ENCODE measurements at regions not wholly inside any gene's neighbourhood (a gene's known extent, or its start where the extent isn't known, plus 50 kb on each side); places are given as distances from the start of the nearest gene placed in this dataset.
"Not testable (repeated sequence)": the region's sequence is repeated elsewhere in the genome, so short reads cannot be mapped to it uniquely, and the experiment has no call there.

- DNase-seq (no peak), ATAC-seq (ENCODE audit: low FRiP score) (no peak)
- H3K27ac ChIP-seq (ENCODE audit: low read depth in 1 of 2, low read length in 2 of 2), result no peak overlapping the region
- H3K27me3 ChIP-seq (ENCODE audit: control insufficient read depth in 1 of 2, insufficient read depth in 2 of 2, low read length in 1 of 2), result no peaks in the 10 kb centered on the region
- no peaks in the 10 kb centered on the region for H3K36me3 ChIP-seq (ENCODE audit: control insufficient read depth in 1 of 2, insufficient read depth in 2 of 2, low read length in 1 of 2)
- no peaks in the 10 kb centered on the region for H3K9me3 ChIP-seq (ENCODE audit: control insufficient read depth, low read length)
- WGBS, 2 donors, result 88 to 91% methylated on average over 4 of the region's 4 CpGs
- intact Hi-C loops (cut with DNase I), result loop anchor here in 1 of 2 donors (5.0 kb wide), 1 partner anchor 39 kb away; no protein-coding TSS in a partner anchor
- H3K4me1 ChIP-seq (ENCODE audit: control insufficient read depth in 1 of 2, insufficient read depth in 2 of 2, low read length in 2 of 2), result no peaks in the 10 kb centered on the region
- no peak overlapping the region for H3K4me3 ChIP-seq (ENCODE audit: low read length in 2 of 2)
These were observed 254.1 kb upstream of the ACTBL2 start for GRCh38 chr5:57736716-57737115.

GRCh38 chr5:57735279-57736153, 252.9 kb upstream of the ACTBL2 start:
- not testable (repeated sequence) for H3K4me3 ChIP-seq (ENCODE audit: low read length in 2 of 2); H3K27ac ChIP-seq (ENCODE audit: low read depth in 1 of 2, low read length in 2 of 2); H3K27me3 ChIP-seq (ENCODE audit: control insufficient read depth in 1 of 2, insufficient read depth in 2 of 2, low read length in 1 of 2); H3K36me3 ChIP-seq (ENCODE audit: control insufficient read depth in 1 of 2, insufficient read depth in 2 of 2, low read length in 1 of 2); H3K9me3 ChIP-seq (ENCODE audit: control insufficient read depth, low read length); H3K4me1 ChIP-seq (ENCODE audit: control insufficient read depth in 1 of 2, insufficient read depth in 2 of 2, low read length in 2 of 2); DNase-seq
- WGBS, 2 donors, result 57 to 59% methylated on average over 7 of the region's 7 CpGs
- peak; percentile 41 for ATAC-seq (ENCODE audit: low FRiP score)
- intact Hi-C loops (cut with DNase I), result loop anchor here in 1 of 2 donors (5.0 kb wide), 1 partner anchor 38 kb away; no protein-coding TSS in a partner anchor

GRCh38 chr5:57734296-57734695, 251.7 kb upstream of the ACTBL2 start:
- Histone ChIP-seq H3K4me1 (ENCODE audit: control insufficient read depth in 1 of 2, insufficient read depth in 2 of 2, low read length in 2 of 2) (no peaks in the 10 kb centered on the region), H3K9me3 (ENCODE audit: control insufficient read depth, low read length) (no peaks in the 10 kb centered on the region), H3K27me3 (ENCODE audit: control insufficient read depth in 1 of 2, insufficient read depth in 2 of 2, low read length in 1 of 2) (no peaks in the 10 kb centered on the region), H3K4me3 (ENCODE audit: low read length in 2 of 2) (no peak overlapping the region), H3K36me3 (ENCODE audit: control insufficient read depth in 1 of 2, insufficient read depth in 2 of 2, low read length in 1 of 2) (no peaks in the 10 kb centered on the region), H3K27ac (ENCODE audit: low read depth in 1 of 2, low read length in 2 of 2) (no peak overlapping the region)
- WGBS, 2 donors, result 6 to 19% methylated on average over 3 of the region's 3 CpGs
- intact Hi-C loops (cut with DNase I), result no loop called here
- DNase-seq, result no peak
- no peak for ATAC-seq (ENCODE audit: low FRiP score)

GRCh38 chr5:57727591-57727990, 245.0 kb upstream of the ACTBL2 start:
- Histone ChIP-seq H3K4me3 (ENCODE audit: low read length in 2 of 2) (no peak overlapping the region), H3K27me3 (ENCODE audit: control insufficient read depth in 1 of 2, insufficient read depth in 2 of 2, low read length in 1 of 2) (no peaks in the 10 kb centered on the region), H3K27ac (ENCODE audit: low read depth in 1 of 2, low read length in 2 of 2) (no peak overlapping the region), H3K4me1 (ENCODE audit: control insufficient read depth in 1 of 2, insufficient read depth in 2 of 2, low read length in 2 of 2) (no peaks in the 10 kb centered on the region), H3K9me3 (ENCODE audit: control insufficient read depth, low read length) (no peaks in the 10 kb centered on the region), H3K36me3 (ENCODE audit: control insufficient read depth in 1 of 2, insufficient read depth in 2 of 2, low read length in 1 of 2) (no peaks in the 10 kb centered on the region)
- DNase-seq (no peak), ATAC-seq (ENCODE audit: low FRiP score) (no peak)
- intact Hi-C loops (cut with DNase I), result no loop called here

- no peak for DNase-seq
- Histone ChIP-seq H3K27ac (ENCODE audit: low read depth in 1 of 2, low read length in 2 of 2) (no peak overlapping the region), H3K9me3 (ENCODE audit: control insufficient read depth, low read length) (no peaks in the 10 kb centered on the region), H3K27me3 (ENCODE audit: control insufficient read depth in 1 of 2, insufficient read depth in 2 of 2, low read length in 1 of 2) (no peaks in the 10 kb centered on the region), H3K4me1 (ENCODE audit: control insufficient read depth in 1 of 2, insufficient read depth in 2 of 2, low read length in 2 of 2) (no peaks in the 10 kb centered on the region), H3K36me3 (ENCODE audit: control insufficient read depth in 1 of 2, insufficient read depth in 2 of 2, low read length in 1 of 2) (no peaks in the 10 kb centered on the region), H3K4me3 (ENCODE audit: low read length in 2 of 2) (no peak overlapping the region)
- 93 to 96% methylated on average over 7 of the region's 7 CpGs for WGBS, 2 donors
- intact Hi-C loops (cut with DNase I), result no loop called here
- no peak for ATAC-seq (ENCODE audit: low FRiP score)
These were observed 243.3 kb upstream of the ACTBL2 start for GRCh38 chr5:57725658-57726504.

- WGBS, 2 donors, result 90% methylated on average over 2 of the region's 2 CpGs
- Histone ChIP-seq H3K27ac (ENCODE audit: low read depth in 1 of 2, low read length in 2 of 2) (no peak overlapping the region), H3K27me3 (ENCODE audit: control insufficient read depth in 1 of 2, insufficient read depth in 2 of 2, low read length in 1 of 2) (no peaks in the 10 kb centered on the region), H3K9me3 (ENCODE audit: control insufficient read depth, low read length) (no peaks in the 10 kb centered on the region), H3K36me3 (ENCODE audit: control insufficient read depth in 1 of 2, insufficient read depth in 2 of 2, low read length in 1 of 2) (no peaks in the 10 kb centered on the region), H3K4me1 (ENCODE audit: control insufficient read depth in 1 of 2, insufficient read depth in 2 of 2, low read length in 2 of 2) (no peaks in the 10 kb centered on the region), H3K4me3 (ENCODE audit: low read length in 2 of 2) (no peak overlapping the region)
- DNase-seq (no peak), ATAC-seq (ENCODE audit: low FRiP score) (no peak)
- intact Hi-C loops (cut with DNase I), result no loop called here
These were observed 242.2 kb upstream of the ACTBL2 start for GRCh38 chr5:57724836-57725235.

GRCh38 chr5:57721226-57721625, 238.6 kb upstream of the ACTBL2 start:
- no peaks in the 10 kb centered on the region for H3K36me3 ChIP-seq (ENCODE audit: control insufficient read depth in 1 of 2, insufficient read depth in 2 of 2, low read length in 1 of 2)
- no peaks in the 10 kb centered on the region for H3K27me3 ChIP-seq (ENCODE audit: control insufficient read depth in 1 of 2, insufficient read depth in 2 of 2, low read length in 1 of 2)
- no peak for ATAC-seq (ENCODE audit: low FRiP score)
- no peak overlapping the region for H3K4me3 ChIP-seq (ENCODE audit: low read length in 2 of 2)
- H3K4me1 ChIP-seq (ENCODE audit: control insufficient read depth in 1 of 2, insufficient read depth in 2 of 2, low read length in 2 of 2), result no peaks in the 10 kb centered on the region
- intact Hi-C loops (cut with DNase I), result no loop called here
- 91 to 93% methylated on average over 4 of the region's 4 CpGs for WGBS, 2 donors
- H3K9me3 ChIP-seq (ENCODE audit: control insufficient read depth, low read length), result no peaks in the 10 kb centered on the region
- DNase-seq, result no peak
- H3K27ac ChIP-seq (ENCODE audit: low read depth in 1 of 2, low read length in 2 of 2), result no peak overlapping the region

- no peaks in the 10 kb centered on the region for H3K36me3 ChIP-seq (ENCODE audit: control insufficient read depth in 1 of 2, insufficient read depth in 2 of 2, low read length in 1 of 2)
- H3K27me3 ChIP-seq (ENCODE audit: control insufficient read depth in 1 of 2, insufficient read depth in 2 of 2, low read length in 1 of 2), result no peaks in the 10 kb centered on the region
- DNase-seq (no peak), ATAC-seq (ENCODE audit: low FRiP score) (no peak)
- intact Hi-C loops (cut with DNase I), result no loop called here
- WGBS, 2 donors, result 95 to 99% methylated on average over 4 of the region's 4 CpGs
- no peaks in the 10 kb centered on the region for H3K9me3 ChIP-seq (ENCODE audit: control insufficient read depth, low read length)
- H3K4me3 ChIP-seq (ENCODE audit: low read length in 2 of 2), result no peak overlapping the region
- H3K27ac ChIP-seq (ENCODE audit: low read depth in 1 of 2, low read length in 2 of 2), result no peak overlapping the region
- H3K4me1 ChIP-seq (ENCODE audit: control insufficient read depth in 1 of 2, insufficient read depth in 2 of 2, low read length in 2 of 2), result no peaks in the 10 kb centered on the region
These were observed 238.0 kb upstream of the ACTBL2 start for GRCh38 chr5:57720656-57721055.

Data from aorta (tissue), 5 donors.